Ectodermal cell (in vitro differentiated cells): ENCODE measurements at regions not wholly inside any gene's neighbourhood (a gene's known extent, or its start where the extent isn't known, plus 50 kb on each side); places are given as distances from the start of the nearest gene placed in this dataset.

Source experiments
- H3K27ac ChIP-seq: 2 replicates; pipeline ENCODE4 v1.7.0; 2013; ENCODE audit warnings: mild to moderate bottlenecking, low read depth, low read length; ENCODE audit not compliant: insufficient read depth, poor library complexity, severe bottlenecking
- H3K27me3 ChIP-seq: 2 replicates; pipeline ENCODE4 v1.7.0; 2013; ENCODE audit warnings: mild to moderate bottlenecking, low read length; ENCODE audit not compliant: insufficient read depth, control insufficient read depth, poor library complexity, severe bottlenecking
- H3K36me3 ChIP-seq: one replicate; pipeline ENCODE4 v1.7.0; 2013; ENCODE audit warnings: low read length; ENCODE audit not compliant: control insufficient read depth, insufficient read depth
- H3K4me1 ChIP-seq: one replicate; pipeline ENCODE4 v1.7.0; 2013; ENCODE audit warnings: low read length; ENCODE audit not compliant: control insufficient read depth, insufficient read depth
- H3K4me3 ChIP-seq: 2 replicates; pipeline ENCODE4 v1.7.0; 2013; ENCODE audit warnings: low read depth, low read length, control low read depth; ENCODE audit not compliant: insufficient read depth
- H3K9me3 ChIP-seq: 2 replicates; pipeline ENCODE4 v1.7.0; 2013; ENCODE audit warnings: mild to moderate bottlenecking, low read length, moderate library complexity; ENCODE audit not compliant: control insufficient read depth
- WGBS, 2 experiments: methylation state at CpG; one replicate each; pipeline ENCODE4 v1.1.7; 2013; ENCODE audit warnings: missing lambda C conversion rate in 2 of 2; 5-methylcytosine and 5-hydroxymethylcytosine counted together

DNA sequence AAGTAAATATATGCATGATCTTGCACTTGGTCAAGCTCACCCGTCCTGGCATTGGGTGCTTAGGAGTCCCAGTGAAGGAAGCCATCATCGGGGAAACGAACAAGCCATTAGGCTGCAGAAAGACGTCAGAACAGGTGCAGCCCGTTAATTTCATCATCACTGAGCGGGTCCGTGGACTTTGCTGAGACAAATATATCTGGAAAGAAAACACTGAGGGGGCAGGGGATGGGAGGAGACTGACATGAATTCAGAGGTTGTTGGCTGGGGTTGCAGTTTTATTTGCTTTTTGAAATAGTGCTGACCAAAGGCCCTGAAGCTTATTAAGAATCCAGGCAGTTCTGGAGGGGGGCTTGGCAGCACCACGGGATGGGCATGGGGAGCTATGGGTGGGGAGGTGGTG is 207.2 kb downstream of the ENGASE start:
- 91 to 92% methylated on average over 8 of the region's 8 CpGs for WGBS, 2 experiments
- Histone ChIP-seq H3K4me3 (no peak overlapping the region), H3K27ac (no peak overlapping the region), H3K4me1 (peaks cover 10% of the 10 kb centered on the region), H3K27me3 (no peaks in the 10 kb centered on the region), H3K9me3 (no peaks in the 10 kb centered on the region), H3K36me3 (no peaks in the 10 kb centered on the region)

DNA sequence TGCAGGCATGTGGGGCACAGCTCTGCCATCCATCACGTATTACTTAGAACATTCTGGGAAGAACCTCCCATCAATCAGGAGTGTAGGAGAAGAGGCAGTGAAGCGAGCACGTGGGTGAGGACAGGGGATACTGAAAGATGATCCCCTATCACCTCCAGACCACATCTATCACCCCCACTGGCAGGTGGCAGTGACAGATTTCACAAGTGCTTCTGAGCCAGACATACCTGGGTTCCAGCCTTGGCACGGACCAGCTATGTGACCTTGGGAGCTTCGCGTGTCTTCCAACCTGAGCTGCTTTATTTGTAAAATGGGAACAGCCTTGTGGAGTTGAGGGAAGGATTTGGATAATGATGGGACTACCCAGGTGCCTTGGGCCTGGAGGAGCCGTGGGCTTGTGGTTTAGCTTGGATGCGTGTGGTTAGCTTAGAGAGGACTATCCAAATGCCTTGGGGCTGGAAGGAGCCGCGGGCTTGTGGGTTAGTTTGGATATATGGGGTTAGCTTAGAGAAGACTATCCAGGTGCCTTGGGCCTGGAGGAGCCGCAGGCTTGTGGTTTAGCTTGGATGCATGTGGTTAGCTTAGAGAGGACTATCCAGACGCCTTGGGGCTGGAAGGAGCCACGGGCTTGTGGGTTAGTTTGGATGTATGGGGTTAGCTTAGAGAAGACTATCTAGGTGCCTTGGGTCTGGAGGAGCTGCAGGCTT is 206.4 kb downstream of the ENGASE start:
- peaks cover 3% of the 10 kb centered on the region for H3K4me1 ChIP-seq
- no peak overlapping the region for H3K27ac ChIP-seq
- H3K9me3 ChIP-seq = no peaks in the 10 kb centered on the region
- 89 to 92% methylated on average over 13 of the region's 13 CpGs for WGBS, 2 experiments
- no peaks in the 10 kb centered on the region for H3K27me3 ChIP-seq
- H3K4me3 ChIP-seq = no peak overlapping the region
- no peaks in the 10 kb centered on the region for H3K36me3 ChIP-seq

DNA sequence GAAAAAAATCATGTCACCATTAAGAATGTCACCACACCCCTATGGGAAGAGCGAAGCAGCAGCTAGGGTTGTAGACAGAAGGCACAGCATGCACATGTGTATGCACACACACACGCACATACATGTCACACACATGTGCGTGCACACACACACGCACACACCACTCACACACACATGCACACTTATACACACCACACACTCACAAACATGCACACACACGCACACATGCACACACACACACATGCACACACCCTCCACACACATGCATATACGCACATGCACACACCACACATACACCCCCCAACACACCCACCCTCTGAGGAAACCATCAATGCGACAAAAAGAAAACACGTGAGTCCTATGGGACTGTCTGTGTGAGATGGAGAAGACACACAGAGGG is 205.4 kb downstream of the ENGASE start:
- Histone ChIP-seq H3K4me3 (no peak overlapping the region), H3K4me1 (peaks cover 3% of the 10 kb centered on the region), H3K9me3 (no peaks in the 10 kb centered on the region), H3K36me3 (no peaks in the 10 kb centered on the region), H3K27me3 (no peaks in the 10 kb centered on the region), H3K27ac (no peak overlapping the region)
- 87 to 88% methylated on average over 8 of the region's 8 CpGs for WGBS, 2 experiments

DNA sequence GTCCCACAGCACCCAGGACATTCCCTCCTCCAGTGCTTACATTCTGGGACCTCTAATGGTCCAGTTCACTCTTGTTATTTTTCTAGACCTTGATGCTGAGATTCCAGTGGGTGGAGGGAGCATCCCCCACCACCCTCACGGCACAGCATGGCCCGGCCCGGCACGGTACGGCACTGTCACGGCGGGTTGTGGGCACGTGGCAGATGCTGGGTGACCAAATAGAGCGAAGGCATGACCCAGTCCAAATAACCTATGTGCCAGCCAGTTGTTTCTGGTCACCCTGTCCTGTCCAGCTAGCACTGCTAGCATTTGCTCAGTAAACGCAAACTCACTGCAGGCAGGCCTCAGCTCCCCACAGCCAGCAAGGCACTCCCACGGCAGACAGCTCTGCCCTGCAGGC is 204.7 kb downstream of the ENGASE start:
- no peaks in the 10 kb centered on the region for H3K36me3 ChIP-seq
- H3K27ac ChIP-seq = no peak overlapping the region
- WGBS, 2 experiments = 96% methylated on average over 11 of the region's 11 CpGs
- peaks cover 3% of the 10 kb centered on the region for H3K4me1 ChIP-seq
- no peaks in the 10 kb centered on the region for H3K27me3 ChIP-seq
- H3K4me3 ChIP-seq = no peak overlapping the region
- H3K9me3 ChIP-seq = no peaks in the 10 kb centered on the region

DNA sequence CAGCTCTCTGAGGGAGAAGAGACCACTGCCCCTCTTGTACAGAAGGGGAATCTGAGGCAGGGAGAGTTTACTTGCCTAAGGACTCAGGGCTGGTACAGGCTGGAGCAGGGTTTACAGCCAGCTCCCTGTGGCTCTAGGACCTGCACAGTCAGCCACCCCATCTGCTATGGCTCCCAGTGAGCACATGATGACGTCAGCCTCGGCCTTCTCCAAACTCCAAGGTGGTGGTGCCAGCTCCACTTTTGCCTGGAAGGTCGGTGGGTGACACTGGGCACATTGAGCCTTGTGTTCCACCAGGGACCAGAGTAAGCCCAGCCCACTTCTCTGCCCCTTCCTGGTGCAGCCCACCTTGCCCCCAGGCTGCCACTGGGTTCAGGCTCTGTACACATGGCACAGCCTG is 202.2 kb downstream of the ENGASE start:
- H3K27me3 ChIP-seq = no peaks in the 10 kb centered on the region
- H3K9me3 ChIP-seq = no peaks in the 10 kb centered on the region
- peaks cover 9% of the 10 kb centered on the region for H3K4me1 ChIP-seq
- no peak overlapping the region for H3K27ac ChIP-seq
- 91 to 95% methylated on average over 3 of the region's 3 CpGs for WGBS, 2 experiments
- no peak overlapping the region for H3K4me3 ChIP-seq
- H3K36me3 ChIP-seq = no peaks in the 10 kb centered on the region

DNA sequence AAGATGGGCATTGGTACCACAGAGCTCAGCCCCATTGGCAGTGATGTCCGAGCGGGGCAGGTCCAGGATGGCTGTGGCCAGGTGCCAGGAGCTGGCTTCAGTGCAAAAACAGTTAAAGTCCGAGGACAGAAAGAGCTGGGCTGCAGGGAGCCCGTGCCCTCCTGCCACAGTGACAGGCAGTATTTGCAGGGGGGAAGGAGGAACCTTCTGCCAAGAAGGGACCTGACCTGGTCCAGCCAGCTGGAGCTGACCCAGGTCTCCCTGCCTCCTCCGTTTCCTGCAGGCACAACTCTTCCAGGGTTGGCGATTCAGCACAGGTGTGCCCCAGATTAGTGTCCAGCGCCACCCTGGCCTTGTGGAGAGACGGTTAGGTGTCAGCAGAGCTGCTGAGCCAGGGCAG is 199.0 kb downstream of the ENGASE start:
- no peaks in the 10 kb centered on the region for H3K36me3 ChIP-seq
- no peaks in the 10 kb centered on the region for H3K27me3 ChIP-seq
- no peak overlapping the region for H3K27ac ChIP-seq
- H3K4me1 ChIP-seq = peaks cover 9% of the 10 kb centered on the region
- H3K9me3 ChIP-seq = no peaks in the 10 kb centered on the region
- 93 to 94% methylated on average over 8 of the region's 8 CpGs for WGBS, 2 experiments
- no peak overlapping the region for H3K4me3 ChIP-seq

DNA sequence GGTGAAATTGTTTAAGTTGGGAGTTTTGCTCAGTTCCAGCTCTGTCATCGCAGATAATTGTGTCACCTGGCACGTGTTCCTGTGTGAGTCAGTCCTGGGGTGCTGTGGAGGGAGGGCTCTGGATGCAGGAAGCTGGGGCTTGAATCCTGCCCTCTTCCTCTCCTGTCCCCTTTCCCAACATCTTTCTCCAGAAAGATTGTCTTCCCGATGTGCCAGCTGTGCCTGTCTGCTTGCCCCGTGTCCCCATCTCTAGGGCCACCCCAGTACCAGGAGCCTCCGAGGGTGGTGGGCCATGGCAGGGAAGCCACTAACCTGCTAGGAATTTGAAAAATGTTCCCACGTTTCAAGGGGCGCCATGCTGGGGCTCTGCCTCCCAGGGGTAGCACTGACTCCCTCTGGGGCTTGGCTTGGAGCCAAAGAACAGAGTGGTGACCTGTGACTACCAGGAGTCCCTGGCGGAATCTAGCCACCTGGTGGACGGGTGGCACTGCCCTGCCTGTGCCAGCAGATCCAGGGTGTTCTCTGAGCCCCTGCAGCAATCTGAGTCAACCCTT is 198.1 kb downstream of the ENGASE start:
- H3K4me3 ChIP-seq = no peak overlapping the region
- no peaks in the 10 kb centered on the region for H3K36me3 ChIP-seq
- no peaks in the 10 kb centered on the region for H3K9me3 ChIP-seq
- H3K4me1 ChIP-seq = peaks cover 9% of the 10 kb centered on the region
- H3K27ac ChIP-seq = no peak overlapping the region
- 89 to 90% methylated on average over 9 of the region's 9 CpGs for WGBS, 2 experiments
- no peaks in the 10 kb centered on the region for H3K27me3 ChIP-seq

DNA sequence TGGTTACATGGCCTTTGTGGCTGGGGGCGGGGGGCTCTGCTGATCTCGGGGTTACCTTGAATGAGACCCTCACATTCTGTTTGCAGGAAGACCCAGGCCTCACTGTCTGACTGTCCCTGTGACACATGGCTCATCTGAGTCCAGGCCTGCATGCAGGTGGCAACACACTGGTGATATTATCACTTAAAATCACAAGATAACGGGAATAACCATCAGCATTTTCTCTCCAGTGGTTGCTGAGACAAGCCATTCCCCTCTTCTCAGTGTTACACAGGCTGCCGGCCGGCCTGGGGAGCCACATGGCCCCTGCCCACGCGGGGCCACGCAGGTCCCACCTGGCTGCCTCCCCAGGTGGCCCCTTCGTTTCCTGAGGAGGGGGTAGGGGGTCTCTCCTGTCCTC is 197.6 kb downstream of the ENGASE start:
- Histone ChIP-seq H3K4me3 (no peak overlapping the region), H3K36me3 (no peaks in the 10 kb centered on the region), H3K4me1 (peaks cover 7% of the 10 kb centered on the region), H3K27ac (no peak overlapping the region), H3K27me3 (no peaks in the 10 kb centered on the region), H3K9me3 (no peaks in the 10 kb centered on the region)
- WGBS, 2 experiments = 77 to 78% methylated on average over 9 of the region's 9 CpGs

DNA sequence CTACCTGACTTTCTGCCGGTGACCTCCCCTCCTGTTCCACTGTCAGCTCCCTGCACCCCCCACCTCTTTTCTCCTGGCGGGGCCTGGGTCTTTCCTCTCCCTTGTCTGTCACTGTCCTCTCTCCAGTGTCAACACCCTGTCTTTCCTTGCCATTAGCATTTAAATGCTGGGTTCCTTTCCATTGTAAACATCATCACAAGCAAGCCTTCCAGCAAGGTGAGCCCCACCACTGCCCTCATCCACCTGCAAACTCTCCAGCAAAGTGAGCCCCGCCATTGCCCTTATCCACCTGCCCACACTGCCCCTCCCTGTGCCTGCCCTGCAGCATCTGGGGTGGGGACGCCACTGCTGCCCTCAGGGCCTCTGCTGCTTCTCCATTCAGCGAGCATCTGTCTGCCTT is 195.0 kb downstream of the ENGASE start:
- H3K4me1 ChIP-seq = peaks cover 7% of the 10 kb centered on the region
- no peak overlapping the region for H3K4me3 ChIP-seq
- no peaks in the 10 kb centered on the region for H3K27me3 ChIP-seq
- WGBS, 2 experiments = 40 to 46% methylated on average over 5 of the region's 5 CpGs
- no peak overlapping the region for H3K27ac ChIP-seq
- no peaks in the 10 kb centered on the region for H3K9me3 ChIP-seq
- H3K36me3 ChIP-seq = no peaks in the 10 kb centered on the region

DNA sequence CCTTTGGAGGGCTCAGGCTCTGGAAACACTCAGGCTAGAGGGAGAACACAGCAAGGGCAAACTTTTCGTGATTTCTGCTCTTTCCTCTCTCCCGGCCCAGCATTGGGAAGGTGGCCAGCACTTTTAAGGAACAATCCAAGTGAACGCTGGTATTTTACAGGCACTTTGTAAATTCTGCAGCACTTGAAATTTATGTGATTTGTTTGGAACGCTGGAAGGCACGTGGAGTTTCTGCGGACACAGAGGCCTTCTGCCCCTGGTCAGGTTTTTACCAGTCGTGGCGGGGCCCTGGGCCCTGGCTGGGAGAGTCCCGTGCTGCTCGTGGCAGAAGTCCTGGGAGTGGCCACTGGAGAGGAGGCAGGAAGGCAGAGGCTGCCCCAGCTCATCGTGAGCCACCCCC is 188.6 kb downstream of the ENGASE start:
- Histone ChIP-seq H3K27me3 (no peaks in the 10 kb centered on the region), H3K36me3 (no peaks in the 10 kb centered on the region), H3K4me3 (no peak overlapping the region), H3K27ac (no peak overlapping the region), H3K4me1 (no peaks in the 10 kb centered on the region), H3K9me3 (no peaks in the 10 kb centered on the region)
- WGBS, 2 experiments = 93 to 94% methylated on average over 11 of the region's 11 CpGs
